HFF-Myc (cell line): ENCODE measurements at regions not wholly inside any gene's neighbourhood (a gene's known extent, or its start where the extent isn't known, plus 50 kb on each side); places are given as distances from the start of the nearest gene placed in this dataset.
A peak's percentile ranks its signal among the peaks of the same experiment; 100 is the strongest.

Experiments
- DNase-seq: peaks from one replicate; pipeline ENCODE4 v3.0.0-alpha.2; 2011; ENCODE audit warnings: low read depth; ENCODE audit errors: extremely low read depth
- H3K4me3 ChIP-seq: replicated peaks from 2 replicates; pipeline ENCODE4 v1.5.1; 2011; ENCODE audit warnings: low read depth, mild to moderate bottlenecking, control low read depth, low read length
- CTCF ChIP-seq: IDR thresholded peaks from 2 replicates; pipeline ENCODE4 v1.5.1; 2012; ENCODE audit warnings: mild to moderate bottlenecking, low read depth, low read length, control low read depth; ENCODE audit errors: missing control alignments

GRCh38 chr18:57202881-57203280, 56.0 kb downstream of the BOD1L2 start:
- TF ChIP-seq CTCF = no peak
- H3K4me3 ChIP-seq = no peak overlapping the region
- no peak for DNase-seq

- DNase-seq = no peak
- TF ChIP-seq CTCF = no peak
- H3K4me3 ChIP-seq = no peak overlapping the region
Observed at GRCh38 chr18:57205641-57206040, 58.8 kb downstream of the BOD1L2 start.

- no peak overlapping the region for H3K4me3 ChIP-seq
- DNase-seq = no peak
- TF ChIP-seq CTCF = no peak
Observed at GRCh38 chr18:57207124-57207916, 60.4 kb downstream of the BOD1L2 start.

GRCh38 chr18:57208047-57208446, 61.2 kb downstream of the BOD1L2 start:
- H3K4me3 ChIP-seq = no peak overlapping the region
- TF ChIP-seq CTCF = no peak

GRCh38 chr18:57209713-57210106, 62.8 kb downstream of the BOD1L2 start:
- TF ChIP-seq CTCF = no peak
- no peak overlapping the region for H3K4me3 ChIP-seq
- no peak for DNase-seq

More at GRCh38 chr18:57208047-57208446, 61.2 kb downstream of the BOD1L2 start:
- no peak for DNase-seq

- no peak for TF ChIP-seq CTCF
- no peak overlapping the region for H3K4me3 ChIP-seq
- peak; percentile 42 for DNase-seq
Observed at GRCh38 chr18:57210107-57210715, 63.3 kb downstream of the BOD1L2 start.
